ENCODE measurements at regions not wholly inside any gene's neighbourhood (a gene's known extent, or its start where the extent isn't known, plus 50 kb on each side); places are given as distances from the start of the nearest gene placed in this dataset.

DNA sequence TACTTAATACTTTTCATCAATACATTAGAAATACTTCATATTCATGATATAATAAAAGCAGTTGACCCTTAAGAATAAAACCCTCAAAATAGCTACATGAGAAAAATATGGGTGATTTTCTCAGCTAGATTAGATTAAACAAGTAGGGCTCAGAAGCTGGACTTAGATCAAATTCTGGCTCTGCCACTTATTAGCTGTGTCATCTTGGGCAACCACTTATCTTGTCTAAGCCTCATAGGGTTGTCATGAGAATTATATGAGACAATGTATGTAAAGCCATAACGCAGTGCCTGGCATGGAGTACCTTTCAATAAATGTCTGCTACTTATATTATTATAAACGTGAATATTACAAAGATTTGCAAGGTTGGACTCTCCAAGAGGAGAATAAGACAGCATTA, 84.3 kb upstream of the PGRMC2 start:
- Histone ChIP-seq H3K36me3 (no peaks in the 10 kb centered on the region), H3K27me3 (no peaks in the 10 kb centered on the region), H3K4me3 (no peak overlapping the region), H3K9me3 (no peaks in the 10 kb centered on the region)
- no peak for DNase-seq

DNA sequence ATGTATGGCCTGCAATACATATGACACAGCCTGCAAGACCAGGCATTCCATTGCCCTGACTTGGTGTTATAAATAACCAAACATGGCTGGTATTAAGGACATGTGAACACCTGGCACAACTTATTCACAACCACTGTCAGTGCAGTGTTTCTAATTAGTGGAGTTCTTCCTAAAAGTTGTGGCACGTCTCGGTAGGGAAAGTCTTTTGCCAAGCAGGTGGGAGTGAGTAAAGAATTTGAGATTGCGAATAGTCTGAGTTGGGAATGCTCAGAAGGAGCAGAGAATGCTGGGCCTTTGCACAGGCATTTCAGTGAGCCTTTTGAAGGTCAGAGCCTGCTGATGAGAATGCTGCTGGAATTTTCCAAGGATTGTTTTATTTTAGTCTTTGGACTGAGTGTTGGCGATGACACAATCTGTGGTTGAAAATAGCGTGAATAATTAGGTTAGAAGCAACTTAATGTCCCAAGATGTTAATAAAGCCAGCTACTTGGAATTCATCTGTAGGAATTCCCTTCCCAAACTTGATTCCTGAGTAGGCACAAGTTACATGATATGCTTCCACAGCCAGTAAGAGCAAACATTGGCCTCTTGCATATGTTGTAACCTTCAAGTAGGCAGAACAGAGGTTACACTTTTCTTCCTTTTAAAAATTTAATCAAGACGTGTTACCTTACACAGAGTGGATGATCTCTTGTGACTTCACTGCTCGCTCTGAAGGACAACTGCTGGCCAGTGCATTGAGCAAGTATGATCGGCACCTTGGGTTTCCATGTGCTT, 83.6 kb upstream of the PGRMC2 start:
- no peaks in the 10 kb centered on the region for H3K36me3 ChIP-seq
- no peak for DNase-seq
- H3K27me3 ChIP-seq: no peaks in the 10 kb centered on the region
- no peaks in the 10 kb centered on the region for H3K9me3 ChIP-seq
- no peak overlapping the region for H3K4me3 ChIP-seq

DNA sequence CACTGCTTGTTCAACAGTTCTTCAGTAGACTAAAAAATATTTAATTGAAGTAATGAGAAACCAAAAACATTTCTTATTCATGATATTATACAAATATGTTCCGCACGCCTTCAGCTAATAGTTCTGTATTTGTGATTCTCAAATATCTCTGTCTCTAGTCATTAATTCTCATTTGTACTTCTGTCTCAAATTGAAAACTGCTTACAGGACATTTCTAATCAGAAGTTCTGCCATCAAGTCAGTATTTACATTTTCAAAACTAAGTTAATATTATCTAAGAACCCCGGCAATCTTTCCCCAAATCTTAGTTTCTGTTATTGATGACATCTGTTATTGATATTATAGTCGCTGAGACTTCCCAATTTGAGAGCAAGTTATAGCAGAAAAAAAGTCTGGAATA, 78.6 kb upstream of the PGRMC2 start:
- H3K4me3 ChIP-seq: no peak overlapping the region
- no peak for DNase-seq
- H3K36me3 ChIP-seq: no peaks in the 10 kb centered on the region
- no peaks in the 10 kb centered on the region for H3K27me3 ChIP-seq
- no peaks in the 10 kb centered on the region for H3K9me3 ChIP-seq

DNA sequence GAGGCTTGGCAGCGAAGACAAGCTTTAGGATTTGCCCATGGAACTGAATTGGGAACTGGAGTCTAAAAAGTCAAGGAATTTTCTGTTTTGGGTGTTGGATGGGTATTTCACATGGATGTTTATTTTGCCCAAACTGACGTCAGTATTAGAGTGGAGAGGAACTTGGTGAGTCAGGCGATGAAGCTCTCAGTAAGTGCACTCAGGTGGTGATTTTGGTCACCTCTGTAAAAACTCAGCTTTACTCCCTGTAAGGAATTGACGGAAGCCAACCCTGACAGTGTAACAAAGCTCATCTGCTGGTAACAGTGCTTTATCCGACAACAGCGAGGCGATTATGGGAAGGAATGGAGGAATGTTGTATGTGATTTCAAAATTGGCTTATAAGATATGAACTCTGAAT, 77.0 kb upstream of the PGRMC2 start:
- DNase-seq: no peak
- Histone ChIP-seq H3K36me3 (no peaks in the 10 kb centered on the region), H3K9me3 (no peaks in the 10 kb centered on the region), H3K4me3 (no peak overlapping the region), H3K27me3 (no peaks in the 10 kb centered on the region)

DNA sequence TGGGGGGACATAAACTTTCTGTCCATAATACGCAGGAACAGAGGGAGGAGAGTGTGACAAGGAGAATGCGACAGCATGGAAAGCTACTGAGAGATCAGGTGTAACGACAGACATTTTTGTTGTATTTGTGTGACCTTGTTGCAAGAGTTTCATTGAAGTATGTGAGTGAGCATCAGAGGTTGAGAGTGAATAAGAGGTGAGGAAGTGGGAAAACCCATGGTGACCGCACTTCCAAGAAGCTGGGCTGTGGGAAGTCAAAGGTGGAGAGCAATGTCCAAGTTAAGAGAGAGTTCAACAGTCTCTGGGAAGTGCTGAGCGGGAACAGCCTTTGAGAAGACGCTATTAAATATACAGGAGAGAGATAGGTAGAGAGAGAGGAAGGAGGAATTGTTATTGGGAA, 76.4 kb upstream of the PGRMC2 start:
- DNase-seq: no peak
- no peaks in the 10 kb centered on the region for H3K27me3 ChIP-seq
- no peaks in the 10 kb centered on the region for H3K9me3 ChIP-seq
- H3K4me3 ChIP-seq: no peak overlapping the region
- H3K36me3 ChIP-seq: no peaks in the 10 kb centered on the region

DNA sequence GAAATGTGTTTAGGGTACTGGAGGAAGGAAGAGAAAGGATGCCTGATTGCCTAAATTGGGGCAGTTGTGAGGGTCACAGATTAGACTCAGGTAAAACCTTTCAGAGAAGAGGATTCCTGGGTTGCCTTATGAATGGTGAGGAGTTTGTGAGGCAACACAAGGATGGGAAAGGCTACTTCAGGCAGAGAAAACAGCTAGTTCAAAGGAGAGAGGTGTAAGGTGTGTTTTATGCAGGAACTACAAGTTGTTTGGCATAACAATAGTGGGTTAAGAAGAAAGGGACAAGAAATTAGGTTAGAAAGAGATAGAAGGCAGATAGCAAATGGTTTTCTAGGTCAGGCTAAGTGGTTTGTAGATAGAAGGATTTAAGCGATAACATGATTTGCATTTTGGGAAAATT, 75.1 kb upstream of the PGRMC2 start:
- Histone ChIP-seq H3K27me3 (no peaks in the 10 kb centered on the region), H3K36me3 (no peaks in the 10 kb centered on the region), H3K9me3 (no peaks in the 10 kb centered on the region), H3K4me3 (no peak overlapping the region)
- DNase-seq: no peak

DNA sequence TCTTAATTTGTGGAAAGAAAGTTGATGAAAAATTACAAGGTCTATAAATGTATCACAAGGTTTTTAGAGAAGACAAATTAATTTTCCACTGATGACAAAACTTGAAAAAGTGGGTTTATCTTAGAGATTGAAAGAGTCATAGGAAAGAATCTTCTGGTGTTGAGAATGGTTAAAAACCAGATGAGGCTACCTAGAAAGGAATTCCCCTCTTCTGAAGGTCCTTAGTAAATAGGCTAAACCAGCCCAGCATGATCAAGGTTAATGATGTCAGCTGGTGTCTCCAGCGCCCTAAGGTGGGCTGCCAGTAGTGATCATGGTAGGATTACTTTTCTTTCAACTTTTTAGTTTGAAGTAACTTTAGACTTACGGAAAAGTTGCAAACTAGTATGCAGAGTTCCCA, 71.8 kb upstream of the PGRMC2 start:
- no peaks in the 10 kb centered on the region for H3K36me3 ChIP-seq
- DNase-seq: no peak
- H3K4me3 ChIP-seq: no peak overlapping the region
- no peaks in the 10 kb centered on the region for H3K27me3 ChIP-seq
- H3K9me3 ChIP-seq: no peaks in the 10 kb centered on the region

DNA sequence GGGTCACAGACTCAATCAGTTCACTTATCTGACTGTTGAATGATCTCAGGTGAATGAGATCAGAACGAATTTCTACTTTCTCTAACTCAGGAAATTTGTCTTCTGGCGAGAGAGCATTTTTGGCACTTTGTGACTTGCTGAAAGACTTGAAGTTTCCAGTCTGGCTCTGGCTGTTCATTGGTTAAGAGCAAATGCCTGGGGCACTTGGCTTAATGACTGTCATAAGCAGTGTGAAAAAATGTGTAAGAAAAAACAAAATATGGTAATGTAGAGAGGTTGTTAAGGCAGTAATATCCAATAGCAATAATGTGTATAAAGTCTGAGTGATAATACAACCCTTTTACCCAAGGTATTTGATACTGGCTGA, 71.3 kb upstream of the PGRMC2 start:
- DNase-seq: no peak
- no peaks in the 10 kb centered on the region for H3K36me3 ChIP-seq
- H3K27me3 ChIP-seq: no peaks in the 10 kb centered on the region
- no peak overlapping the region for H3K4me3 ChIP-seq
- H3K9me3 ChIP-seq: no peaks in the 10 kb centered on the region

DNA sequence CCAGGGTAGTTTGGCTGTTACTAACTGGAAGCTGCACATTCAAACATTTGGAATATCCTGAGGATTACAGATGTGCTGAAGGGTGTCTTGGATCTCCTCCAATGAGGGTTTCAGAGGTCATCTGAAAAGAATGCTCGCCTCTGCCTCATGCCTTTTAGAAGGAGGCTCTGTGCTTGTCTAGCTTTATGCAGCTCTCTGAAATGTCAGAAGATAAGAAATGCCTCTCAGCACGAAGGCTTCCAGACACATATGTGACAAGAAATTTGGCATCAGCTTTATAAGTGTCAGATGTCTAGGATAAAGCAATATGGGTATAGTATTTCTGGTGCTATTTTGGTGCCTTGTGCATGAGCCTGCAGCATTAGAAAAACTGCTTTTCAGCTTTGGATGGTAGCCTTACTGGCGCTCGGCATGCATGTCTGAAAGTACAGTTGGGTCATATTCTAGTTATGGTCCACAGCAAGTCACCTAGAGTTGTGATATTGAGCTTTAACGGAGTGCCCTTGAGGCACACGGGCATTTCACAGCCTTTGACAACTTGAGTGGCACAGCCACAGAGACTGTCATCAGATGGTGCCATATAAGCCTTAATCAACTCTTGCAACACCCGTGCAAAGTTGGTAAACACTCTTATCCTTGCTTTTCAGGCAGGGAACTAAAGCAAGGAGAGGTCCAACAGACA, 70.8 kb upstream of the PGRMC2 start:
- Histone ChIP-seq H3K9me3 (no peaks in the 10 kb centered on the region), H3K27me3 (no peaks in the 10 kb centered on the region), H3K36me3 (no peaks in the 10 kb centered on the region), H3K4me3 (no peak overlapping the region)
- DNase-seq: peak; percentile 53

DNA sequence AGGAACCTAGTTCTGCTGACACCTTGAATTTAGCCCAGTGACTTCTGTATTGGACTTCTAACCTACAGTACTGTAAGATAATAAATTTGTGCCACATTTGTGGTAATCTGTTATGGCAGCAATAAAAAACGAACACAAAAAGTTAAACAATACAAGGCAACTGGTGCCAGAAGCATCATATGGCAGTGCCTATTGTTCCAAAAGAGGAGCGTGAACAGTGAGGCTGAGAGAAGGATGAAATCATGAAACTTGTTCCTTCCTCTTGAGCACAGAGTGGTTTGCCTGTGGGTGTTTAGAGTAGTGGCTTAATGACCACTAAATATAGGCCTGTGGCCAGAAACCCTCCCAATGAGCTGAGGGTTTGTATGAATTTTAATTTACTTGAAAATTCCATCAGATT, 69.7 kb upstream of the PGRMC2 start:
- H3K36me3 ChIP-seq: no peaks in the 10 kb centered on the region
- no peaks in the 10 kb centered on the region for H3K27me3 ChIP-seq
- peak; percentile 15 for DNase-seq
- H3K9me3 ChIP-seq: no peaks in the 10 kb centered on the region
- no peak overlapping the region for H3K4me3 ChIP-seq

DNA sequence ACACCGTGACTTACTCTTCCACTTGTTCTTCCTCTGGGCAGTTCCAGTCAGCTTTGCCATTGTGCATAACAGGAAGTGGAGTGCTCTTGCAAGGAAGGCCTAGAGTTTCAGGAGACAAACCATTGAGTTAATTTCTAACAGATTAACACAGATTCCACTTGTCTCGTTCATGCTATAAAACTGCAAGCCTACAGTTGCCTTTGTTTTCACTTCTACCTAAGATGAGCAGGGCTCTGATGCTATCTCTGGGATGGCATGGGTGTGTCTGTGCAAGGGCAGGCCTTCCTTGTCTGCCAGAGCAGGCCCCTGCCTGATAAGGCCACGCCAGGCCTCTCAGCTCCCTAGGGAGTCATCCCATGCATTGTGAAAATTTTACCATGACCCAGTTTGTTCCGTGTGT, 67.7 kb upstream of the PGRMC2 start:
- no peaks in the 10 kb centered on the region for H3K36me3 ChIP-seq
- no peaks in the 10 kb centered on the region for H3K27me3 ChIP-seq
- no peak overlapping the region for H3K4me3 ChIP-seq
- DNase-seq: no peak
- H3K9me3 ChIP-seq: no peaks in the 10 kb centered on the region

DNA sequence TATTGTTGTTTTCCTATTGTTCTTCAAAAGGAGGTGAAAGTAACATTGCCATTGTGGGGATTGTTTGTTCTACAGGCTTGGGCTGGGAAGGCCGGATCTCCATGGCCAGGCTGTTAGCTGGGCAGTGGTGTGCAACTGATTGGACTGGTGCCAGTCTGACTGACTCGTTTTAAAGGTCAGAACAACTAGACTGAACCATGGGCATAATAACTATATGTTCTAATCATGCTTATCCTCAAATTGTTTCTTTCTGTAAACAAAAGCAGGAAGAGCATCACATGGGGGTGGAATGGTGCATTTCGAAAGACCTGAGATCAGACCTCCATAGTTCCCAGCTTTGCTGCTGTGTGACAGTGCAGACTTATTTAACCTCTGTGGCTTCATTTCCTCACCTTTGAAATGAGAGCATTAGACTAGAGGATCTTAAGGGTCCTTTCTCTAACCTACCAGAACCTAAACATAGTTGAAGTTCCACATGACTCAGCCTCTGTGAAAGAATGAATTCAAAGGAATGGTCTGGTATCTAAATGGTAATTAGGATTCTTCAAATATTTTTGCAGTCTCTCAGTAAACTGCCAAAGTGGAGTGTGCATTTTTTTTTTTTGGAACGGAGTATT, 66.7 kb upstream of the PGRMC2 start:
- Histone ChIP-seq H3K36me3 (no peaks in the 10 kb centered on the region), H3K27me3 (no peaks in the 10 kb centered on the region), H3K9me3 (no peaks in the 10 kb centered on the region), H3K4me3 (no peak overlapping the region)
- peak; percentile 80 for DNase-seq

DNA sequence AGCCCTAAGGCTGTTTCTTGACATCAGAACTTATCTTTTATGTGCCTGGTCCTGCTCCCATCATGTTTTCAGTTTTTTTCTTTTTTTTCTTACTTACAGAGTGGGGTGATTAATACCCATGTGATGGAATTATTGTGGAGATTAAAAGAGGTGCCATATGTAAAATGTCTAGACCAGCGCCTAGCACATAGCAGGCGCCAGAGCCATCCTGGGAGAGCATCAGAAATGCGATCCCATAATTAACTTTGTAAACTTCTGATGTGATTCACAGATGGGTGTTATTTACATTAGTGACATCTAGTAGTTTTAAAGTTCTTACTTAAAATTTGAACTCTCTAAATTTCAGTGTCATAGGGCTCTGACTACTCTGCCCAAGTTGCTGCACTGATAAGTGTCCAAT, 66.2 kb upstream of the PGRMC2 start:
- H3K9me3 ChIP-seq: no peaks in the 10 kb centered on the region
- no peaks in the 10 kb centered on the region for H3K36me3 ChIP-seq
- no peak for DNase-seq
- H3K4me3 ChIP-seq: no peak overlapping the region
- no peaks in the 10 kb centered on the region for H3K27me3 ChIP-seq

DNA sequence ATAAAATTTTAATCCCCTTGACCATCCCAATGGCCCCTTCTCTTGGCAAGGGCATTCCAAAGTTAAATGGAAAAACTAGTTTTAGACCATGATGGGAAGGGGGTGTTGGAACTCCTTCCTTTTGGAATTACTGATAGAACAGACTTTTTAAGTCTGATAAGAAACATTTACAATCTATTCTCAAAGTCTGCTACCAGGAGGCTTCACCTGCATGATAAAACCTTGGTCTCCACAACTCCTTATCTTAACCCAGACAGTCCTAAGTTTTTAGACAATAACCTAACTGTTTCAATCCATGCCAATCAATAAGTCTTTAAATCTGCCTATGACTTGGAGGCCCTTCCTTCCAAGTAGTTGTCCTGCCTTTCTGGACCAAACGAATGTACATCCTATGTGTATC, 63.9 kb upstream of the PGRMC2 start:
- no peak for DNase-seq
- Histone ChIP-seq H3K36me3 (no peaks in the 10 kb centered on the region), H3K4me3 (no peak overlapping the region), H3K27me3 (no peaks in the 10 kb centered on the region), H3K9me3 (no peaks in the 10 kb centered on the region)

DNA sequence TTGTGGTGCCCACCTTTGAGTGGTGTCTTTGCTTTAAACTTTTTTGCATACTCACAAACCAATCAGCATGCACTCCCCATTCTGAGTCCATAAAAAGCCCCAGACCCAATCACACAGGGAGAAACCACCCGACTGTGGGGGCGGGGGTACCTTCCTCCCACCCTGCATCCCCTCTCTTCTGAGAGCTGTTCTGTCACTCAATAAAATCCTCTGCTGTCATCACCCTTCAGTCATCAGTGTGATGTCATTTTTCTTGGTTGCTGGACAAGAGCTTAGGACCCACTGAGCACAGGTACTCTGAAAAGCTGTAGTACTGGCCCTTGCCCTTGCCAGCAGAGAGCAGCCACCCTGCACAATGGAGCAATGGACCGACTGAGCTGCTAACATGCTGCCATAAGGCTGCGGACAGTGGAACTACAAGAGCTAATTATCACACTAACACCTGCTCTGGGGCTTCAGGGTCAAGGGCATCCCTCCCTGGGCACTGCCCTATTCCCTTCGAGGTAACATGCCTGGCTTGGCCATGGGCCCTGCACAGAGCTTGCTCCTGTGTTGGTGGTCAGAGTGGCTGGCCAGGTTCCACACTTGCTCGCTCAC, 62.9 kb upstream of the PGRMC2 start:
- Histone ChIP-seq H3K27me3 (no peaks in the 10 kb centered on the region), H3K36me3 (no peaks in the 10 kb centered on the region), H3K9me3 (no peaks in the 10 kb centered on the region), H3K4me3 (no peak overlapping the region)
- DNase-seq: no peak

DNA sequence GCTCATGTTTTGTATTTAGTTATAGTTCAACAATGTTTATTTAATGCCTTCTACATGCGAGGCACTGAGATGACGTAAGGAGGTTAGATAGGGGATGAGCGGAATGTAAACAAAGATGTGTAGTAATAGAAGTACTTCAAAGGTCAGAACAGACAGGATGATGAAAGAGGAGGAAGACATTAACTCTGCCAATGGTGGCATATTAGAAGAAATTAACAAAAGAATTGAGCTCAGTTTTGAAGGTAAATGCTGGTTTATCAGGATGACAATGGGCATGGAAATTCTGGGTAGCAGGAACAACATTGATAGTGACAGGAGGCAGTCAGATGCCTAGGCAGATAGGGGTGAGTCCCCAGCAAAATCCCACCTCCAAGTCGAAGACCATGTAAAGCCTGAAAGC, 62.3 kb upstream of the PGRMC2 start:
- no peaks in the 10 kb centered on the region for H3K9me3 ChIP-seq
- no peaks in the 10 kb centered on the region for H3K36me3 ChIP-seq
- H3K4me3 ChIP-seq: no peak overlapping the region
- DNase-seq: peak; percentile 10
- no peaks in the 10 kb centered on the region for H3K27me3 ChIP-seq

DNA sequence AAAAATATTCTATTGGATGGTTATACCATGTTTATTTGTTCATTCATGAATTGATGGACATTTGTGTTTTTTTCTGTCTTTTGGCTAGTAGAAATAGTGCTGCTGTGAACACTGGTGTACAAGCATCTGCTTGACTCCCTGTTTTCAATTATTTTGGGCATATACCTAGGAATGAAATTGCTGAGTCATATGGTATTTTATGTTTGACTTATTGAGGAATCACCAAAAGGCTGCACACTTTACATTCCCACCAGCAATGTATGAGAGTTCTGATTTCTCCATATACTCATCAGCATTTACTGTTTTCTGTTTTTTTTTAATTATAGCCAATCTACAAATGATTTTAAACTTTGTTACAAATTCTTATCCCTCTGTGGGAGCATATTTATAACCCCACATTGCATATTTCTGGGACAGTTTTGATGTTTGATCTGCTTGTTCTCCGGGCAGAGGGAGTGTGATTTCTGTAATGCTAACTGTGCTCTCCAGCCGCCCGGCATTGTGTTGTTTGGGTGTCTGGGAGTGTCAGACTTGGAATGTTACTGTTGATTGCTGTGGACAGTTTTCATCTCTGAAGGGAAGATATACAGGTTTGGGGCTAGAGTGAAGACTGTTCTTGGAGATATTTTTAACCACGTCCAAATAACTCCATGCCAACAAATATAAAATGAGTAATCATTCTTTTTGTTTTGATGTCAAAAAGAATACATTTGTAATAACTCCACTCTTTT, 60.5 kb upstream of the PGRMC2 start:
- Histone ChIP-seq H3K9me3 (no peaks in the 10 kb centered on the region), H3K4me3 (no peak overlapping the region)
- no peak for DNase-seq

More for the DNA sequence above, 60.5 kb upstream of the PGRMC2 start:
- Histone ChIP-seq H3K27me3 (no peaks in the 10 kb centered on the region), H3K36me3 (no peaks in the 10 kb centered on the region)
